BJ (cell line): ENCODE measurements at regions not wholly inside any gene's neighbourhood (a gene's known extent, or its start where the extent isn't known, plus 50 kb on each side); places are given as distances from the start of the nearest gene placed in this dataset.

Experiments
- CTCF ChIA-PET: fragments of 350-600 bp; formaldehyde crosslinking; extraction: SDS; loops from one replicate; lab custom pipeline; 2021; ENCODE audit warnings: antibody characterized with exemption, inconsistent platforms; lab: Yijun Ruan, JAX
- POLR2A ChIA-PET: fragments of 300-600 bp; sonication (Branson Sonifier 250); formaldehyde crosslinking; extraction: SDS; loops from one replicate; lab custom pipeline; 2021; ENCODE audit warnings: antibody characterized with exemption; lab: Charles Lee
- DNase-seq: peaks from one replicate; pipeline ENCODE4 v3.0.0-alpha.2; 2011; ENCODE audit warnings: low read depth
- H3K27me3 ChIP-seq: 2 replicates; pipeline ENCODE4 v1.6.0; 2011; ENCODE audit warnings: low read length; ENCODE audit not compliant: control insufficient read depth, insufficient read depth
- H3K36me3 ChIP-seq: 2 replicates; pipeline ENCODE4 v1.5.1; 2011; ENCODE audit warnings: low read length; ENCODE audit not compliant: control insufficient read depth, insufficient read depth
- H3K4me3 ChIP-seq: 2 replicates; pipeline ENCODE4 v1.5.1; 2011; ENCODE audit warnings: low read depth, mild to moderate bottlenecking, control low read depth, low read length
- CTCF ChIP-seq: IDR thresholded peaks from 2 replicates; pipeline ENCODE4 v1.5.1; 2011; ENCODE audit warnings: low read depth, mild to moderate bottlenecking, control low read depth, inconsistent platforms, low read length, moderate library complexity; ENCODE audit not compliant: insufficient read depth

GRCh38 chr11:70892889-70893288, 359.5 kb downstream of the SHANK2 start:
- no peak for DNase-seq
- Histone ChIP-seq H3K27me3 (no peaks in the 10 kb centered on the region), H3K4me3 (no peak overlapping the region), H3K36me3 (no peaks in the 10 kb centered on the region)
- ChIA-PET POLR2A (no interaction called here), CTCF (no interaction called here)
- TF ChIP-seq CTCF = no peak

GRCh38 chr11:70894566-70895365, 357.6 kb downstream of the SHANK2 start:
- Histone ChIP-seq H3K36me3 (no peaks in the 10 kb centered on the region), H3K4me3 (no peak overlapping the region), H3K27me3 (no peaks in the 10 kb centered on the region)
- no peak for DNase-seq
- ChIA-PET CTCF (no interaction called here), POLR2A (no interaction called here)
- TF ChIP-seq CTCF = no peak

- ChIA-PET CTCF (no interaction called here), POLR2A (no interaction called here)
- H3K27me3 ChIP-seq = no peaks in the 10 kb centered on the region
- no peak overlapping the region for H3K4me3 ChIP-seq
- TF ChIP-seq CTCF = no peak
- no peak for DNase-seq
- H3K36me3 ChIP-seq = no peaks in the 10 kb centered on the region
These were observed 357.1 kb downstream of the SHANK2 start for GRCh38 chr11:70895366-70895670.

GRCh38 chr11:70897429-70897828, 354.9 kb downstream of the SHANK2 start:
- CTCF ChIA-PET = no interaction called here
- DNase-seq = no peak
- Histone ChIP-seq H3K4me3 (no peak overlapping the region), H3K27me3 (no peaks in the 10 kb centered on the region), H3K36me3 (no peaks in the 10 kb centered on the region)
- POLR2A ChIA-PET = no interaction called here
- TF ChIP-seq CTCF = no peak

- no peak for TF ChIP-seq CTCF
- no peaks in the 10 kb centered on the region for H3K36me3 ChIP-seq
- H3K4me3 ChIP-seq = no peak overlapping the region
- POLR2A ChIA-PET = no interaction called here
- no peak for DNase-seq
- no peaks in the 10 kb centered on the region for H3K27me3 ChIP-seq
- CTCF ChIA-PET = no interaction called here
These were observed 352.8 kb downstream of the SHANK2 start for GRCh38 chr11:70899616-70900015.
